Muscle of leg (tissue), 3 donors: ENCODE measurements at regions not wholly inside any gene's neighbourhood (a gene's known extent, or its start where the extent isn't known, plus 50 kb on each side); places are given as distances from the start of the nearest gene placed in this dataset.

Experiments used
- DNase-seq: peaks from one replicate; pipeline ENCODE4 v3.0.0; 2013
- H3K27ac ChIP-seq: one replicate; pipeline ENCODE4 v1.5.1; 2013; ENCODE audit warnings: mild to moderate bottlenecking, low read length, control low read depth
- H3K27me3 ChIP-seq: one replicate; pipeline ENCODE4 v1.6.1; 2013; ENCODE audit warnings: low read length; ENCODE audit not compliant: control insufficient read depth, insufficient read depth
- H3K36me3 ChIP-seq: one replicate; pipeline ENCODE4 v1.6.1; 2013; ENCODE audit warnings: low read length; ENCODE audit not compliant: control insufficient read depth, insufficient read depth
- H3K4me1 ChIP-seq: one replicate; pipeline ENCODE4 v1.6.1; 2013; ENCODE audit warnings: low read length; ENCODE audit not compliant: control insufficient read depth, insufficient read depth
- H3K4me3 ChIP-seq: one replicate; pipeline ENCODE4 v1.5.1; 2013; ENCODE audit warnings: low read length, control low read depth
- H3K9me3 ChIP-seq: replicated peaks from 2 replicates; pipeline ENCODE4 v1.6.1; 2013; ENCODE audit warnings: low read depth, low read length; ENCODE audit not compliant: control insufficient read depth
- WGBS: methylation state at CpG from one replicate; pipeline ENCODE4 v1.1.5; 2013; ENCODE audit warnings: missing lambda C conversion rate; ENCODE audit not compliant: insufficient coverage; 5-methylcytosine and 5-hydroxymethylcytosine counted together

- no CpG with 5 or more reads among the region's 4 CpGs for WGBS
- DNase-seq, result peak; percentile 88
- peak overlapping the region; percentile 20 for H3K27ac ChIP-seq
- no peak overlapping the region for H3K4me3 ChIP-seq
- H3K4me1 ChIP-seq, result no peaks in the 10 kb centered on the region
- H3K9me3 ChIP-seq, result no peaks in the 10 kb centered on the region
- H3K36me3 ChIP-seq, result no peaks in the 10 kb centered on the region
- H3K27me3 ChIP-seq, result no peaks in the 10 kb centered on the region
Measured at GRCh38 chr6:63371104-63371715, 51.4 kb upstream of the LGSN start.

- H3K36me3 ChIP-seq, result no peaks in the 10 kb centered on the region
- WGBS, result no CpG with 5 or more reads among the region's 3 CpGs
Measured at GRCh38 chr6:63372951-63373533, 53.3 kb upstream of the LGSN start.

GRCh38 chr6:63389191-63389844, 69.5 kb upstream of the LGSN start:
- Histone ChIP-seq H3K27me3 (no peaks in the 10 kb centered on the region), H3K4me3 (no peak overlapping the region), H3K4me1 (no peaks in the 10 kb centered on the region), H3K36me3 (no peaks in the 10 kb centered on the region), H3K27ac (no peak overlapping the region), H3K9me3 (no peaks in the 10 kb centered on the region)
- DNase-seq, result no peak
- no CpG with 5 or more reads among the region's 2 CpGs for WGBS

More at GRCh38 chr6:63372951-63373533, 53.3 kb upstream of the LGSN start:
- H3K27ac ChIP-seq, result no peak overlapping the region
- no peaks in the 10 kb centered on the region for H3K4me1 ChIP-seq
- DNase-seq, result peak; percentile 10
- H3K27me3 ChIP-seq, result no peaks in the 10 kb centered on the region
- no peak overlapping the region for H3K4me3 ChIP-seq
- H3K9me3 ChIP-seq, result no peaks in the 10 kb centered on the region

- no peaks in the 10 kb centered on the region for H3K9me3 ChIP-seq
- no peaks in the 10 kb centered on the region for H3K36me3 ChIP-seq
- WGBS, result no CpG with 5 or more reads among the region's 3 CpGs
- DNase-seq, result no peak
- H3K27me3 ChIP-seq, result no peaks in the 10 kb centered on the region
- no peak overlapping the region for H3K4me3 ChIP-seq
- H3K4me1 ChIP-seq, result no peaks in the 10 kb centered on the region
- H3K27ac ChIP-seq, result no peak overlapping the region
Measured at GRCh38 chr6:63391203-63391970, 71.6 kb upstream of the LGSN start.

- no peak for DNase-seq
- Histone ChIP-seq H3K36me3 (no peaks in the 10 kb centered on the region), H3K9me3 (no peaks in the 10 kb centered on the region), H3K27me3 (no peaks in the 10 kb centered on the region), H3K4me3 (no peak overlapping the region), H3K27ac (no peak overlapping the region), H3K4me1 (no peaks in the 10 kb centered on the region)
- WGBS, result 87% methylated on average over 3 of the region's 6 CpGs
Measured at GRCh38 chr6:63392092-63392724, 72.4 kb upstream of the LGSN start.

- no peaks in the 10 kb centered on the region for H3K4me1 ChIP-seq
- H3K9me3 ChIP-seq, result no peaks in the 10 kb centered on the region
- H3K27me3 ChIP-seq, result no peaks in the 10 kb centered on the region
- H3K27ac ChIP-seq, result no peak overlapping the region
- 79% methylated on average over 10 of the region's 11 CpGs for WGBS
- H3K36me3 ChIP-seq, result no peaks in the 10 kb centered on the region
- no peak overlapping the region for H3K4me3 ChIP-seq
- DNase-seq, result no peak
Measured at GRCh38 chr6:63394656-63395308, 75.0 kb upstream of the LGSN start.

- H3K4me3 ChIP-seq, result no peak overlapping the region
- H3K9me3 ChIP-seq, result no peaks in the 10 kb centered on the region
- H3K27ac ChIP-seq, result no peak overlapping the region
- WGBS, result 80% methylated on average over 2 of the region's 3 CpGs
- no peaks in the 10 kb centered on the region for H3K36me3 ChIP-seq
- no peaks in the 10 kb centered on the region for H3K4me1 ChIP-seq
- DNase-seq, result no peak
- H3K27me3 ChIP-seq, result no peaks in the 10 kb centered on the region
Measured at GRCh38 chr6:63395381-63395780, 75.6 kb upstream of the LGSN start.

GRCh38 chr6:63403725-63404124, 83.9 kb upstream of the LGSN start:
- no peak overlapping the region for H3K27ac ChIP-seq
- DNase-seq, result no peak
- H3K36me3 ChIP-seq, result no peaks in the 10 kb centered on the region
- H3K27me3 ChIP-seq, result no peaks in the 10 kb centered on the region
- no peaks in the 10 kb centered on the region for H3K9me3 ChIP-seq
- WGBS, result no CpG with 5 or more reads among the region's 4 CpGs
- no peaks in the 10 kb centered on the region for H3K4me1 ChIP-seq
- no peak overlapping the region for H3K4me3 ChIP-seq

- no peak overlapping the region for H3K27ac ChIP-seq
- WGBS, result no CpG with 5 or more reads among the region's 6 CpGs
Measured at GRCh38 chr6:63410435-63411426, 90.9 kb upstream of the LGSN start.

More at GRCh38 chr6:63410435-63411426, 90.9 kb upstream of the LGSN start:
- Histone ChIP-seq H3K4me3 (no peak overlapping the region), H3K36me3 (no peaks in the 10 kb centered on the region), H3K9me3 (peaks cover 2% of the 10 kb centered on the region), H3K4me1 (no peaks in the 10 kb centered on the region), H3K27me3 (no peaks in the 10 kb centered on the region)
- no peak for DNase-seq
